ENCODE measurements at regions not wholly inside any gene's neighbourhood (a gene's known extent, or its start where the extent isn't known, plus 50 kb on each side); places are given as distances from the start of the nearest gene placed in this dataset.

DNA sequence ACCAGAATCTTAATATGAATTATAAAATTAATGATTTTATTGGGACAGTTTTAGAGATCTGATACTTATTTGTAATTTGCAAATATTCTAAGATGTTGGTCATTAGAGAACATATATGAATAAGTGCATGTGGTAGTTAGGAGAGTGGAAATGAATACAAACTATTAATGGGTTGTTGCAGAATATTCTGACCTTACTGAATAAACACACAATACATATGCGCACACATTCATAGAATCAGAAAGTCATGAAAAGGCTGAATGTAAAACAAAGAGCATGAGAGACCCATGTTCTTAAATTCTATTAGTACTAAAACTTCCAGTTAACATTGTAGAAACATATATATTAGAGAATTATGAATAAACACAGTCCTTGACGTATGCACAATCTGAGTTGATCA lies 301.7 kb upstream of the TRAM1L1 start:
- Mint-ChIP-seq H3K9me3 (ENCODE audit: low read depth) (no peaks in the 10 kb centered on the region), H3K27ac (ENCODE audit: unreplicated experiment) (no peak overlapping the region)
- TF ChIP-seq, protein P1, sequence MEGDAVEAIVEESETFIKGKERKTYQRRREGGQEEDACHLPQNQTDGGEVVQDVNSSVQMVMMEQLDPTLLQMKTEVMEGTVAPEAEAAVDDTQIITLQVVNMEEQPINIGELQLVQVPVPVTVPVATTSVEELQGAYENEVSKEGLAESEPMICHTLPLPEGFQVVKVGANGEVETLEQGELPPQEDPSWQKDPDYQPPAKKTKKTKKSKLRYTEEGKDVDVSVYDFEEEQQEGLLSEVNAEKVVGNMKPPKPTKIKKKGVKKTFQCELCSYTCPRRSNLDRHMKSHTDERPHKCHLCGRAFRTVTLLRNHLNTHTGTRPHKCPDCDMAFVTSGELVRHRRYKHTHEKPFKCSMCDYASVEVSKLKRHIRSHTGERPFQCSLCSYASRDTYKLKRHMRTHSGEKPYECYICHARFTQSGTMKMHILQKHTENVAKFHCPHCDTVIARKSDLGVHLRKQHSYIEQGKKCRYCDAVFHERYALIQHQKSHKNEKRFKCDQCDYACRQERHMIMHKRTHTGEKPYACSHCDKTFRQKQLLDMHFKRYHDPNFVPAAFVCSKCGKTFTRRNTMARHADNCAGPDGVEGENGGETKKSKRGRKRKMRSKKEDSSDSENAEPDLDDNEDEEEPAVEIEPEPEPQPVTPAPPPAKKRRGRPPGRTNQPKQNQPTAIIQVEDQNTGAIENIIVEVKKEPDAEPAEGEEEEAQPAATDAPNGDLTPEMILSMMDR (IDR thresholded peaks at IDR 0.05): no peak

DNA sequence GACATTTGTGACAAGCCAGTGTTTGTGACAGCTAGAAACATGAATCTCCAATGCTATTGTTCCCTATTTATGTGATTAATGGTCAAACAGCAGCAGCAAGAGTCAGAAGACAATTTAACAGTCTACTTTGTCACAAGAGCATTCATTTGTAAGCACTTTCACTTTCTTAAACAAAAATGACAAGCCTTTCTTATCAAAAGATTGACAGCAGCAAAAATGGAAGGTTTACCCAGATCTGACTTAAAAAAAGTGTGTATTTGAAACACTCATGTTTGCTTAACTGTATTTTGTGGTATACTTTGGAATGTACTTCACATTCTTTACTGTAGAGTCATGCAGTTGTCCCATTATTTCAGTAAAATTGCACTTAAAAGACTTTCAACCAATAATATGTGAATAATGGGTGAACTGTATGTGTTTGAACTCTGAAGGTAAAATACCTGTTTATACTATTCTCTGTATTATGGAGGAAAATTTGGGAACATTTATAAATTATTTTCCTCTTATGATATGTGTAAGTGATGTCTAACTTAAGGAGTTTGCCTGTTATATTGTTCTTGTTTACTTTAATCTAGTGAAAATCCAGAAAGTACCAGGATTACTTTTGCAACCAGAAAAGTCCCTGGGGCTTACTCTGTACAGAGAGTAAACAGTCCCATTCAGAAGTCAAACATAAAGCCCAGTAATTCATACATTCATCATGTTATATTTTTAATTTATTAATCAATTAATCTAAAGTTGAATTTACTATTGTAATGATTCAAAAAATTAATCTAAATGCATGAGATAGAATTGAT lies 314.9 kb upstream of the TRAM1L1 start:
- peaks cover 3% of the 10 kb centered on the region for H3K9me3 Mint-ChIP-seq (ENCODE audit: low read depth)
- H3K4me3 Mint-ChIP-seq (ENCODE audit: unreplicated experiment): peak overlapping the region; percentile 46

More for the DNA sequence above, 301.7 kb upstream of the TRAM1L1 start:
- H3K4me3 Mint-ChIP-seq (ENCODE audit: unreplicated experiment): no peak overlapping the region
- DNase-seq (ENCODE audit: low spot score): no peak
- H3K27me3 Mint-ChIP-seq (ENCODE audit: low read depth): no peaks in the 10 kb centered on the region
- no peaks in the 10 kb centered on the region for H3K4me1 Mint-ChIP-seq (ENCODE audit: low read depth)
- H3K36me3 Mint-ChIP-seq (ENCODE audit: low read depth): no peaks in the 10 kb centered on the region

DNA sequence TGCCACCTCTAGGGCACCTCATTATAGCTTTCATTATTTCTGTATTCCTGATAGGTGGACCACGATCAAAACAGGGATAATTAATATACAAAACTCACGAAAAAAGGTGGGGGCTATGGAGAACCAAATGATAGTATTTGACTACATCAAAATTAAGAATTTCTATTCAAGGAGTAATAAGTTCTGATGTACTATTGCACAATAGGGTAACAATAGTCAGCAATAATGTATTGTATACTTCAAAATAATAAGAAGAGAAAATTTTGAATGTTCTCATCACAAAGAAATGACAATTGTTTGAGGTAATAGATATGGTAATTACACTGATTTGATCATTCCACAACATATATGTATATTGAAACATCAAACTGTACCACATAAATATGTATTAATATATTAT lies 327.3 kb upstream of the TRAM1L1 start:
- no peak for DNase-seq (ENCODE audit: low spot score)
- no peaks in the 10 kb centered on the region for H3K36me3 Mint-ChIP-seq (ENCODE audit: low read depth)
- no peaks in the 10 kb centered on the region for H3K27me3 Mint-ChIP-seq (ENCODE audit: low read depth)
- TF ChIP-seq, protein P1 (IDR thresholded peaks at IDR 0.05): no peak
- H3K4me3 Mint-ChIP-seq (ENCODE audit: unreplicated experiment): no peak overlapping the region
- H3K4me1 Mint-ChIP-seq (ENCODE audit: low read depth): peaks cover 2% of the 10 kb centered on the region
- no peak overlapping the region for H3K27ac Mint-ChIP-seq (ENCODE audit: unreplicated experiment)
- H3K9me3 Mint-ChIP-seq (ENCODE audit: low read depth): peaks cover 3% of the 10 kb centered on the region

More for the DNA sequence above, 314.9 kb upstream of the TRAM1L1 start:
- no peaks in the 10 kb centered on the region for H3K27me3 Mint-ChIP-seq (ENCODE audit: low read depth)
- no peak for DNase-seq (ENCODE audit: low spot score)
- peak overlapping the region; percentile 86 for H3K27ac Mint-ChIP-seq (ENCODE audit: unreplicated experiment)
- H3K4me1 Mint-ChIP-seq (ENCODE audit: low read depth): peaks cover 18% of the 10 kb centered on the region
- TF ChIP-seq, protein P1 (IDR thresholded peaks at IDR 0.05): no peak
- H3K36me3 Mint-ChIP-seq (ENCODE audit: low read depth): peaks cover 2% of the 10 kb centered on the region

DNA sequence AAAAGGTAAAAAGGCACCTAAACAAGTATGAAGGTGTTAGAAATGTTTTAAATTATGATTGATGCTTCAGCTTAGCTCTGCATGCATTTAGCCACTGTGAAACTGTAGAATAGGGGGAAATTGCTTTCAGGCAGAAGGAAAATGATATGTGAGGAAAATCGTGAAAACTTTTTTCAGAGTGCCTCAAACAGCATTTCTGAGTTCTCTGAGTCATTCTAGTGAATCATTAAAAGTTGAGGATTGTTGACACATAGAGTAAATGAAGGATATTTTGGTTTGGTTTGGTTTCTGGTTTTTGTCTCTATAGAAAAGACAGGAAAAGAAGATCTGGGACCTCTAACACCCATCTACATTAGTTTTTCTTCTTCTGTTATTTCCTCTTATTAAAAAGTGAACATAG lies 332.5 kb upstream of the TRAM1L1 start:
- Mint-ChIP-seq H3K4me3 (ENCODE audit: unreplicated experiment) (no peak overlapping the region), H3K27me3 (ENCODE audit: low read depth) (no peaks in the 10 kb centered on the region), H3K36me3 (ENCODE audit: low read depth) (no peaks in the 10 kb centered on the region), H3K9me3 (ENCODE audit: low read depth) (no peaks in the 10 kb centered on the region), H3K27ac (ENCODE audit: unreplicated experiment) (peak overlapping the region; percentile 28), H3K4me1 (ENCODE audit: low read depth) (peaks cover 8% of the 10 kb centered on the region)
- TF ChIP-seq, protein P1 (IDR thresholded peaks at IDR 0.05): no peak
- DNase-seq (ENCODE audit: low spot score): no peak

DNA sequence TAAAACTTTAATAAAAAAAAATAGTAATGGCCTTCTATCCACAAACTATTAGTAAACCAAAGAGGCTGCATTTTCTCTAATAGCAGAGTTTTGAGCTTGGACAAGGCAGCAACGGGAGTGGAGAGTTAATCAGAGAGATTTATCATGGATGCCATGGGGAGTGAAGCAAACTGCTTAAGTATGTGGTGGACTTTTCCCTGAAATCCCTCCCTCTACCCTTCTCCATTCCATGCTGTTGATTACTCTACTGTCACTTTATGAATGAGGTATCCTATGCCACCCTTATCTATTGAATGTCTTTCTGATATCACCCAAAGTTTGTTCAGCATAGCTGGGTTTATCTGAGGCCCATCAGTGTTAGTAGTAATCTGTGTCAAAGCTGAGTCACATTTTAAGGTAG lies 335.6 kb upstream of the TRAM1L1 start:
- Mint-ChIP-seq H3K27ac (ENCODE audit: unreplicated experiment) (no peak overlapping the region), H3K4me3 (ENCODE audit: unreplicated experiment) (no peak overlapping the region), H3K27me3 (ENCODE audit: low read depth) (no peaks in the 10 kb centered on the region), H3K4me1 (ENCODE audit: low read depth) (peaks cover 8% of the 10 kb centered on the region), H3K9me3 (ENCODE audit: low read depth) (no peaks in the 10 kb centered on the region), H3K36me3 (ENCODE audit: low read depth) (no peaks in the 10 kb centered on the region)
- no peak for DNase-seq (ENCODE audit: low spot score)
- TF ChIP-seq, protein P1 (IDR thresholded peaks at IDR 0.05): no peak
